WI38 (cell line): ENCODE measurements at regions not wholly inside any gene's neighbourhood (a gene's known extent, or its start where the extent isn't known, plus 50 kb on each side); places are given as distances from the start of the nearest gene placed in this dataset.

Source experiments
- H3K4me3 ChIP-seq: 2 replicates; pipeline ENCODE4 v1.5.1; 2011; ENCODE audit warnings: low read depth, mild to moderate bottlenecking, control low read depth, low read length
- CTCF ChIP-seq: IDR thresholded peaks from 2 replicates; pipeline ENCODE4 v1.5.1; 2012; ENCODE audit warnings: low read depth, mild to moderate bottlenecking, control low read depth, low read length

GRCh38 chr22:47847131-47847890 is 1084.9 kb downstream of the TBC1D22A start:
- no peak overlapping the region for H3K4me3 ChIP-seq
- TF ChIP-seq CTCF = no peak

- no peak for TF ChIP-seq CTCF
- no peak overlapping the region for H3K4me3 ChIP-seq
Measured at GRCh38 chr22:47846206-47846605, 1083.8 kb downstream of the TBC1D22A start.

- TF ChIP-seq CTCF = no peak
- no peak overlapping the region for H3K4me3 ChIP-seq
Measured at GRCh38 chr22:47842119-47842518, 1079.7 kb downstream of the TBC1D22A start.

- no peak for TF ChIP-seq CTCF
- no peak overlapping the region for H3K4me3 ChIP-seq
Measured at GRCh38 chr22:47841156-47841555, 1078.7 kb downstream of the TBC1D22A start.

GRCh38 chr22:47839595-47840227 is 1077.3 kb downstream of the TBC1D22A start:
- TF ChIP-seq CTCF = no peak
- no peak overlapping the region for H3K4me3 ChIP-seq

GRCh38 chr22:47837703-47838102 is 1075.3 kb downstream of the TBC1D22A start:
- no peak for TF ChIP-seq CTCF
- no peak overlapping the region for H3K4me3 ChIP-seq

GRCh38 chr22:47836957-47837356 is 1074.5 kb downstream of the TBC1D22A start:
- no peak for TF ChIP-seq CTCF

More at GRCh38 chr22:47836957-47837356, 1074.5 kb downstream of the TBC1D22A start:
- H3K4me3 ChIP-seq = no peak overlapping the region
